ENCODE measurements at regions not wholly inside any gene's neighbourhood (a gene's known extent, or its start where the extent isn't known, plus 50 kb on each side); places are given as distances from the start of the nearest gene placed in this dataset.

DNA sequence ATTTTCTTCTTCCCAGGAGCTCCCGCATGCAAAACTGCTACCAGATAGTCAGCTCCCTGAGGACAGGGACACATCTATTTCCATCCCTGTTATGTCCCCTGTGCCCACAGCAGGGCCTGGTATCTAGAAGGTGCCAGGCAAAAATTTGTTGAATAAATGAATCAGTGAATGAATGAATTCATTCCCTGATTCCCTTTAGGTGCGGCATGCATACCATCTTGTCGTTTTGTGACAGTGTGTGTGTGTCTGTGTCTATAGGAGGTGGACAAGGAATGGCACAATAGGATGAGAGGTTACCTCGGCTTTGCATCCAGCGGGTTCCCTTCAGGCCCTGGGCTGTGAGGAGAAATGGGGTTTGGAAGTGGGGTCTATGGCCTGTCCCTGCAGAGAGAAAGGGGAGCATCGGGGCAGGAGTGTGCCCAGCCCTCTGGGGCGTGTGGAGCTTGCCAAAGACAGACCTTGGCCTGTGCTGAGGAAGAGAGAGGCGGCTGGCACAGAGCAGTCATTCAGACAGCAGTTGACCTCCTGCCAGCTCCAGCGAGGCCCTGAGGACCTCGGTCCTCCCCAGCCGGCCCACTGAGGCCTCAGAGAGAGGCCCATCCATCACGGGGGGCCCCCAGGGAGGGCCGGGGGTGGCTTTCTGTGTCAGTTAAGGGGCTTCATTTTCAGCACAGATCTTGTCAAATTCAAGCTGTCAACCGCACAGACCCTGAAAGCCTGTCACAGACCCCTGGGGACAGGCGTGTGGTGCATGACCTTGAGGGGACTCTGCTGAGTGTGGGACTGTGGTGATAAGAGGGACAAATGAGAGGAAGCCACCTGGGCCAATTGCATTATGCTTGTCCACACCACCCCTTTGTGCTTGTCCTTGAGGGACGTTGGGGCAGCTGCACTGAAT is 125.9 kb upstream of the CXCR4 start:
- no peak for TF ChIP-seq TAF1 (IDR thresholded peaks at IDR 0.05; ENCODE audit: borderline replicate concordance, insufficient read depth, low read length)
- no peak for TF ChIP-seq SIN3A (IDR thresholded peaks at IDR 0.05; ENCODE audit: borderline replicate concordance, insufficient read depth, low read length)
- TF ChIP-seq, protein P1, sequence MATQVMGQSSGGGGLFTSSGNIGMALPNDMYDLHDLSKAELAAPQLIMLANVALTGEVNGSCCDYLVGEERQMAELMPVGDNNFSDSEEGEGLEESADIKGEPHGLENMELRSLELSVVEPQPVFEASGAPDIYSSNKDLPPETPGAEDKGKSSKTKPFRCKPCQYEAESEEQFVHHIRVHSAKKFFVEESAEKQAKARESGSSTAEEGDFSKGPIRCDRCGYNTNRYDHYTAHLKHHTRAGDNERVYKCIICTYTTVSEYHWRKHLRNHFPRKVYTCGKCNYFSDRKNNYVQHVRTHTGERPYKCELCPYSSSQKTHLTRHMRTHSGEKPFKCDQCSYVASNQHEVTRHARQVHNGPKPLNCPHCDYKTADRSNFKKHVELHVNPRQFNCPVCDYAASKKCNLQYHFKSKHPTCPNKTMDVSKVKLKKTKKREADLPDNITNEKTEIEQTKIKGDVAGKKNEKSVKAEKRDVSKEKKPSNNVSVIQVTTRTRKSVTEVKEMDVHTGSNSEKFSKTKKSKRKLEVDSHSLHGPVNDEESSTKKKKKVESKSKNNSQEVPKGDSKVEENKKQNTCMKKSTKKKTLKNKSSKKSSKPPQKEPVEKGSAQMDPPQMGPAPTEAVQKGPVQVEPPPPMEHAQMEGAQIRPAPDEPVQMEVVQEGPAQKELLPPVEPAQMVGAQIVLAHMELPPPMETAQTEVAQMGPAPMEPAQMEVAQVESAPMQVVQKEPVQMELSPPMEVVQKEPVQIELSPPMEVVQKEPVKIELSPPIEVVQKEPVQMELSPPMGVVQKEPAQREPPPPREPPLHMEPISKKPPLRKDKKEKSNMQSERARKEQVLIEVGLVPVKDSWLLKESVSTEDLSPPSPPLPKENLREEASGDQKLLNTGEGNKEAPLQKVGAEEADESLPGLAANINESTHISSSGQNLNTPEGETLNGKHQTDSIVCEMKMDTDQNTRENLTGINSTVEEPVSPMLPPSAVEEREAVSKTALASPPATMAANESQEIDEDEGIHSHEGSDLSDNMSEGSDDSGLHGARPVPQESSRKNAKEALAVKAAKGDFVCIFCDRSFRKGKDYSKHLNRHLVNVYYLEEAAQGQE (IDR thresholded peaks at IDR 0.05; ENCODE audit: insufficient read depth in 1 of 2, low read depth in 2 of 2, low read length in 2 of 2): no peak
- TF ChIP-seq POLR2AphosphoS5 (IDR thresholded peaks at IDR 0.05; ENCODE audit: low read depth, low read length): no peak
